ENCODE measurements at regions not wholly inside any gene's neighbourhood (a gene's known extent, or its start where the extent isn't known, plus 50 kb on each side); places are given as distances from the start of the nearest gene placed in this dataset.

- peaks cover 4% of the 10 kb centered on the region for H3K9me3 Mint-ChIP-seq
- peaks cover 8% of the 10 kb centered on the region for H3K27me3 Mint-ChIP-seq
- H3K36me3 Mint-ChIP-seq, result no peaks in the 10 kb centered on the region
- peaks cover 17% of the 10 kb centered on the region for H3K4me1 Mint-ChIP-seq (ENCODE audit: unreplicated experiment)
- TF ChIP-seq, protein P1, sequence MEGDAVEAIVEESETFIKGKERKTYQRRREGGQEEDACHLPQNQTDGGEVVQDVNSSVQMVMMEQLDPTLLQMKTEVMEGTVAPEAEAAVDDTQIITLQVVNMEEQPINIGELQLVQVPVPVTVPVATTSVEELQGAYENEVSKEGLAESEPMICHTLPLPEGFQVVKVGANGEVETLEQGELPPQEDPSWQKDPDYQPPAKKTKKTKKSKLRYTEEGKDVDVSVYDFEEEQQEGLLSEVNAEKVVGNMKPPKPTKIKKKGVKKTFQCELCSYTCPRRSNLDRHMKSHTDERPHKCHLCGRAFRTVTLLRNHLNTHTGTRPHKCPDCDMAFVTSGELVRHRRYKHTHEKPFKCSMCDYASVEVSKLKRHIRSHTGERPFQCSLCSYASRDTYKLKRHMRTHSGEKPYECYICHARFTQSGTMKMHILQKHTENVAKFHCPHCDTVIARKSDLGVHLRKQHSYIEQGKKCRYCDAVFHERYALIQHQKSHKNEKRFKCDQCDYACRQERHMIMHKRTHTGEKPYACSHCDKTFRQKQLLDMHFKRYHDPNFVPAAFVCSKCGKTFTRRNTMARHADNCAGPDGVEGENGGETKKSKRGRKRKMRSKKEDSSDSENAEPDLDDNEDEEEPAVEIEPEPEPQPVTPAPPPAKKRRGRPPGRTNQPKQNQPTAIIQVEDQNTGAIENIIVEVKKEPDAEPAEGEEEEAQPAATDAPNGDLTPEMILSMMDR (conservative IDR thresholded peaks at IDR 0.05), result no peak
- H3K27ac Mint-ChIP-seq, result no peak overlapping the region
- H3K4me3 Mint-ChIP-seq, result no peak overlapping the region
- no peak for DNase-seq (ENCODE audit: extremely low spot score, unreplicated experiment)
Measured at GRCh38 chr9:86771420-86771819, 175.9 kb downstream of the GAS1 start.

- no peak for DNase-seq (ENCODE audit: extremely low spot score, unreplicated experiment)
- Mint-ChIP-seq H3K27ac (no peak overlapping the region), H3K4me1 (ENCODE audit: unreplicated experiment) (peaks cover 17% of the 10 kb centered on the region), H3K9me3 (peaks cover 4% of the 10 kb centered on the region), H3K4me3 (no peak overlapping the region), H3K27me3 (peaks cover 6% of the 10 kb centered on the region), H3K36me3 (no peaks in the 10 kb centered on the region)
- TF ChIP-seq, protein P1 (conservative IDR thresholded peaks at IDR 0.05), result no peak
Measured at GRCh38 chr9:86768709-86769108, 178.6 kb downstream of the GAS1 start.

GRCh38 chr9:86768020-86768419, 179.3 kb downstream of the GAS1 start:
- TF ChIP-seq, protein P1 (conservative IDR thresholded peaks at IDR 0.05), result no peak
- no peaks in the 10 kb centered on the region for H3K36me3 Mint-ChIP-seq
- DNase-seq (ENCODE audit: extremely low spot score, unreplicated experiment), result no peak
- H3K4me1 Mint-ChIP-seq (ENCODE audit: unreplicated experiment), result peaks cover 17% of the 10 kb centered on the region
- peak overlapping the region; percentile 53 for H3K27ac Mint-ChIP-seq
- peaks cover 4% of the 10 kb centered on the region for H3K9me3 Mint-ChIP-seq
- H3K4me3 Mint-ChIP-seq, result no peak overlapping the region
- peaks cover 3% of the 10 kb centered on the region for H3K27me3 Mint-ChIP-seq

DNA sequence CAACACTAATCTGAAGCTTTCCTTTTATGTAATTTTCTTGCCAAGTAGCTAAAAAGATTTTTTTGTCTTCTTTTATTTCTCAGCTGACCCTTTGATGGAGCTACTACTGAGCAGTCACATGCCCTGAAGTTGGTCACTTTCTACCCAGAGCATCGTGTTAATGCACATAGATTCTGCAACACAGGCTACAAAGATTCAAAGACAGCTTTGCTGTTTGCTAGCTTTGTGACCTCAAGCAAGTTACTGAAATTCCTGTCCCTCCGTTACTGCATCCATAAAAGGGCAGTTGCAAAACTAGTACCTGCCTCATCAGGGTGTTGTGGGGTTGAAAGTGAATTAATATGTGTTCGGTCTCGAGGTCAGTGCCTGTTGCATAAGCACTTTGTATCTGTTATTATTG, 179.9 kb downstream of the GAS1 start:
- Mint-ChIP-seq H3K27me3 (no peaks in the 10 kb centered on the region), H3K36me3 (no peaks in the 10 kb centered on the region), H3K4me3 (no peak overlapping the region), H3K27ac (peak overlapping the region; percentile 53), H3K9me3 (no peaks in the 10 kb centered on the region), H3K4me1 (ENCODE audit: unreplicated experiment) (peaks cover 13% of the 10 kb centered on the region)
- TF ChIP-seq, protein P1 (conservative IDR thresholded peaks at IDR 0.05), result no peak
- no peak for DNase-seq (ENCODE audit: extremely low spot score, unreplicated experiment)

- Mint-ChIP-seq H3K27ac (peak overlapping the region; percentile 41), H3K27me3 (no peaks in the 10 kb centered on the region), H3K4me1 (ENCODE audit: unreplicated experiment) (peaks cover 13% of the 10 kb centered on the region), H3K9me3 (no peaks in the 10 kb centered on the region), H3K4me3 (no peak overlapping the region), H3K36me3 (no peaks in the 10 kb centered on the region)
- TF ChIP-seq, protein P1 (conservative IDR thresholded peaks at IDR 0.05), result no peak
- DNase-seq (ENCODE audit: extremely low spot score, unreplicated experiment), result no peak
Measured at GRCh38 chr9:86766912-86767311, 180.4 kb downstream of the GAS1 start.

DNA sequence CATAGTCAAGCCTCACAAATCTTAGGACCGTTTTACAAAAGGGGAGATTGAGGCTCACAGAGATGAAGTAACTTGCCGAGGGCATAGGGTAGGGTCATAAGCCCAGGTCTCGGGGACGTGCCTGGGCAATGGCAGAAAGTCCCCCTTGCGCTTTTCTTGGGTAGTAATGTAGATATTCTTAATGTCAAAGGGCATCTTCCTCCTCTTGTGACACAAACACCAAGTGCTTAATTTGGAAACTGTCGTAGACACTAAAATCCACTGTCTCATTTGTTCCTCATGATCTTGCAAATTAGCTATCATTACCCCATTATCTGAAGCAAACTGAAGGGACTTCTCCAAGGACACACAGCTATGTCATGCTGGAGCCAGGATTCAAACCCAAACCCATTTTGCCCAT, 180.8 kb downstream of the GAS1 start:
- Mint-ChIP-seq H3K27ac (peak overlapping the region; percentile 41), H3K27me3 (no peaks in the 10 kb centered on the region), H3K4me3 (no peak overlapping the region), H3K4me1 (ENCODE audit: unreplicated experiment) (peaks cover 13% of the 10 kb centered on the region), H3K36me3 (no peaks in the 10 kb centered on the region), H3K9me3 (no peaks in the 10 kb centered on the region)
- DNase-seq (ENCODE audit: extremely low spot score, unreplicated experiment), result no peak
- TF ChIP-seq, protein P1 (conservative IDR thresholded peaks at IDR 0.05), result no peak
